Occipital lobe (tissue), 1 donor: ENCODE measurements at regions not wholly inside any gene's neighbourhood (a gene's known extent, or its start where the extent isn't known, plus 50 kb on each side); places are given as distances from the start of the nearest gene placed in this dataset.

Experiments
- DNase-seq: peaks from one replicate; lab custom pipeline; 2025; lab: John Stamatoyannopoulos, UW

DNA sequence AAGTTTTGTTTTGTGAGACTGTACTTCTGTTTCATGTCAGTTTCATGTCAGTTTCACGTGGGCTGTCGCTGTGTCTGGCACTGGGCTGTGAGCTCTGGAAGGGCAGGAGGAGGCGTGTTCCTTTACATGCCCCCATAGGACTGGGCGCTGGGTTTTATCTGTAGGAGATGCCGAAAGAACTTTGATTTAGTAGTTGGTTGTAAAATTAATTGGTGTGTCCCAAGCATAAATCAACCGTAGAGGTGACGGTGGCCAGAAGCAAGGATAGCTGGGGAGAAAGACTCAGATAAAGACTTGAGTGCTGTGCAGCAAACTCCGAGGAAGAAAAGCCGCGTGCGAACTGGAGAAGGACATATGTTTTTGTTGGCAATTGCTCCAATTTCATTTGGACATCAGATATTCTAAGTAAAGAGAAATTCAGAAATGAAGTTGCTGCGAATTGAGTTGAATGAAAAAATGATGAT lies 182.5 kb downstream of the VRK1 start:
- DNase-seq = no peak

DNA sequence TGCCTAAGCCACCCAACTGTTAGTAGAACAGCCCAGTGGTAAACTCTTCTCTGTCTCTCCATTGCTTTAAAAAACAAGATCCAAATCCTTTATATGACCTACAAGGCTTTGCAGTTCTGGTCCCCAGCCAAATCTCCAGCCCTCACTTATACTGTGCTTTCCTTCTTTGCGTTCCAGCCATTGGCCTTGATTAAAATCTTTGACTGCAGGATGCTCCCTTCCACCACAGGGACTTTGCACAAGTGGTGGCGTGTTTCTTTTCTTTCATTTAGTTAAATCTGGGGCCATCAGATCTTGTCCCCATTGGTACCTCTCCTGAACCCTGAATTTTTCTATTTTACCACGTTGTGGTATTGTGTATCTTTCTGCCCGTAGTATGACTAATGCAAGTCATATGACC lies 183.7 kb downstream of the VRK1 start:
- no peak for DNase-seq

GRCh38 chr14:96986256-96987085 lies 189.3 kb downstream of the VRK1 start:
- no peak for DNase-seq

DNA sequence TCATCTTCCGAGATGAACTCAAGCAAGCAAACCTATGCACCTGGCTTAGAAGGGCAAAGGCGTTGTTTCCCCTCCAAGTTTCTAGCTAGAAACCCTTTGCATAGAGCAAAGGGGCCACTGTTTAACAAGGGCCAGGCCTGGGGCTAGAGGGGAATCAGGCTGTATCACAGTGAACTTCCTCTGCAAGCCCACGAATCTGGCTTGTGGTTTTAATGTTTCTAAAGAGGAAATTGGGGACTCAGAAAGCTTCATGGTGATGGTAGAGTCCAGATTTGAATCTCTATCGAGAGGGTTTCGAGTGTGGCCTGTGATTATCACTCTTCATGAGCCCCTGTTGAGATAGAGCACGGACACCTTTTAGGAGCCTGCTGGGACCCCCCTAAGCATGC lies 189.9 kb downstream of the VRK1 start:
- no peak for DNase-seq

GRCh38 chr14:96987771-96988170 lies 190.6 kb downstream of the VRK1 start:
- DNase-seq = no peak

- DNase-seq = peak; percentile 8
Observed at GRCh38 chr14:96989306-96989705, 192.1 kb downstream of the VRK1 start.

DNA sequence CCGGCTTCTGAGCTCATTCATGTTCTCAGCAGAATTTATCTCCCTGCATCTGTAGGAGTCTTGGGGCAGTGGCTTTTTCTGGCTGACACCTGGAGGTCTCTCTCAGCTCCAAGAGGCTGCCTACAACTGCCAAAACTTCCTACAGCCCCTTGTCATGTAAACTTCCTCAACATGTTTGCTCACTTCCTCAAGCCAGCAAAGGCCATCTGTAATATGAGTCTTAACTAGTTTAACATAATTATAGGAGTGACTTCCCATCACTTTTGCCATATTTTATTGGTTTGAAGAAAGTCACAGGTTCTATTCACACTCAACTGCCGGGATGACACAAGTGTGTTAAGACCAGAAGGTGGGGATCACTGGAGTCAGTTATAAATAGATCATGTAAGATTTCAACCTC lies 194.0 kb downstream of the VRK1 start:
- no peak for DNase-seq

DNA sequence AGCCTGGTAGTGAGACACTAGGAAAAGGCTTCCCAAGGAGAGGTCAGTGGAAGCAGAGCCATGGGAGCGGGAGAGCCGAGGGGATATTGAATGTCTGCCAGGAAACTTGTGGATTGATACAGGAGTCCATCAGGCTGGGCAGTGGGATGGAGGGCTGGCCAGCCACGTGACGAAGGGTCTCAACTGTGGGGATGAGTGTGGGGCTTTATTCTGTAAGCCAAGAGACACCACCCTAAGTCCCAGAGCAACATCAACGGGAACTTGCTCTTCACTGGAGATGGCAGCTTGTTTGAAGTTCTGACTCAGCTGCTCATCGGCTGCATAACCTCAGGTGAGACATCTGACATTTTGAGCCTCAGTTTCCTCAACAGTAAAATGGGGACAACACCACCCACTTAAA lies 197.8 kb downstream of the VRK1 start:
- DNase-seq = no peak

- DNase-seq = no peak
Observed at GRCh38 chr14:96997269-96997668, 200.1 kb downstream of the VRK1 start.

- DNase-seq = no peak
Observed at GRCh38 chr14:96997996-96998395, 200.8 kb downstream of the VRK1 start.

DNA sequence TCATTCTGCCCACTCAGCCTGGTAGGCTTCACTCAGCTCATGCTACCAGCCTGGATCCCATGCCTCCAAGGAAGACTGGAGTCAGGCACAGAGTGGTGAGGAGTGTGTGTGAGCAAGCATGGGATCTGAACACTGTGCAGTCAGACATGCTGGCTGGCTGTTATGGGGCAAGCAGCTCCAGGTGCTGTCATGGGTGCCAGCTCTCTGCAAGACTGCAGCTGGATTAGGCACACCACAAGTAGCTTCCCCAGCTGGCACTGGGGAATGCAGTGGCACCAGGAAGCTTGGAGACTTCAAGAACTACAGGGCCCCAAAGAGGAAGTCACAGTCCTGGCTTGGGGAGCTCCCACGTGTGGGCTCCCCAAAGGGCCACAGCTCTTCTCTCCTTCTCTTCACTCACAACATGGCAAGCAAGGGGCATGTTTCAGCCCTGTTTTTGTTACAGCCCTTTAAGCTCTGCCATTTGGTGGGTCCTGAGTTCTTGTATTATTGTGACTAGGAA lies 202.5 kb downstream of the VRK1 start:
- no peak for DNase-seq

- no peak for DNase-seq
Observed at GRCh38 chr14:97002454-97002853, 205.3 kb downstream of the VRK1 start.

DNA sequence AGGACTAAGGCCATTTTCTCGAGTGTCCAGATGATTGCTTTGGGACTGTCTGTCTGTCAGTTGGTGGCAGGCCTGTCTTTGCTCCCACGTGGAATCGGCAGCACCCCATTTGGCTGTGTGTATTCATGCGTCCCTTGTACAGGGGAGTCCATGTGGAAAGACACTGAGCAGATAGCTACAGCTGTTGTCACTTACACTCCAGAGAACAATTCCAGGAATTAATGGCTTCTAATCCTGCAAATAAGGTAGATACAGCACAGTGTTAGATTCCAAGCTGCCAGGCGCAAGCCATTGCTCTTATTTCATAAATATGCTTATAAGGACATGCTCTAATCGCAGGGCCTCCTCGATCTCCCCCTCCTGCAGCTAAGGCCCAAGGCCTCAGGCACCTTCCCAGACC lies 208.8 kb downstream of the VRK1 start:
- DNase-seq = no peak

DNA sequence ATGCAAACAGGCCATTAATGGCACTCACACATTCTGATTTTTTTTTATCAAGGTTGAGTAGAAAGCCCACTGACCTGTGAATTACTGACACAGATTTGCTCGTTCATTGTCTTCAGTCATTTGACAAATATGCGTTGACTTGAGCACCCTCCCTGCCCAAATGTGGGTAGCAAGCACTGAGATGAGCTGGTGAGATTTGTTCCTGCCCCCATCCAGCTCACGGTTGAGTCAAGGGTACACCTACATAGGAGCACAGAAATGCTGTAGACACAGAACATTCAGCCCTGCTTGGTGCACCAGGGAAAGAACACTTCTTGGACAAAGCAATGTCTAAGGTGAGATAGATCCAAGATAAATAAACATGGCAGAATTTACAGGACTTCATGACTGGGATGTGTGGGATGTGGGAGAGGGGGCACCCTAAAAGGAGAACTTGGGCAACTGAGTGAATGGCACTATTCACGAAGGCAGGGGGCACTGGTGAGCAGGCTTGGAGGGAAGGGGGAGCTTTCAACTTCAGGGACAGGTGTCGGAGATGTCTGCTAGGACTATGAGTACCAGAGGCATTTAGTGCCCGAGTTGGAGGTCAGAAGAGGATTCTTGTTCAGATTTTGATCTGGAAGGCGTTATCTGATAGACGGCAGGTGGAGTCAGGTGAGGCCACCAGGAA lies 213.4 kb downstream of the VRK1 start:
- no peak for DNase-seq

GRCh38 chr14:97013878-97014277 lies 216.7 kb downstream of the VRK1 start:
- DNase-seq = no peak

- DNase-seq = no peak
Observed at GRCh38 chr14:97021001-97021400, 223.8 kb downstream of the VRK1 start.

- no peak for DNase-seq
Observed at GRCh38 chr14:97021571-97022168, 224.5 kb downstream of the VRK1 start.

GRCh38 chr14:97022741-97023140 lies 225.6 kb downstream of the VRK1 start:
- DNase-seq = no peak

GRCh38 chr14:97023871-97024270 lies 226.7 kb downstream of the VRK1 start:
- no peak for DNase-seq

- DNase-seq = no peak
Observed at GRCh38 chr14:97024300-97024699, 227.1 kb downstream of the VRK1 start.

DNA sequence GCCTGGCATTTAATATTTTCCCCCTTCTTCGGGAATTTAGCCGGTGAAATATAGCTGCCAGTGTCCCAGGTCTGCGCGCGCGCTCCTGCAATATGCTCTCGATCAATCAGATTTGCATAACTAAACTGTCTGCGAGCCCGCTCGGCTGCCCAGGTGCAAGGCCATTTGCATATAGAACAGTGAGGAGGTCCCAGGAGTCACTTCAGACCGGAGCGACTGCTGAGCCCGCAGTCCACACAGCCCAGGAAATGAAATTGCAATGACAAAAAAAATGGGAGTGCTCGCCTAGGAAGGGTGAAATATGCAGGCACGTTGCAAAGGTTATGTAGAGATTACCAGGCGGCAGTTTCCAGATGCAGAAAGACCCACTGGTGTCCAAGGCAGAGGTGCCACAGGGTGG lies 228.5 kb downstream of the VRK1 start:
- DNase-seq = no peak

GRCh38 chr14:97027256-97027999 lies 230.2 kb downstream of the VRK1 start:
- no peak for DNase-seq
